Stimulated activated naive CD8-positive, alpha-beta T cell treated with anti-CD3 and anti-CD28 coated beads, Interleukin-15, Interleukin-2, amounts not matched to agents 100 ng/mL and 50 ng/mL, for 24 hours (primary cell): ENCODE measurements at regions not wholly inside any gene's neighbourhood (a gene's known extent, or its start where the extent isn't known, plus 50 kb on each side); places are given as distances from the start of the nearest gene placed in this dataset.

Source experiments
- H3K27ac Mint-ChIP-seq: one replicate; pipeline ENCODE4 v1.8.0; 2021; ENCODE audit warnings: mild to moderate bottlenecking, mixed read lengths
- H3K27me3 Mint-ChIP-seq: one replicate; pipeline ENCODE4 v1.8.0; 2021; ENCODE audit warnings: mixed read lengths
- H3K36me3 Mint-ChIP-seq: one replicate; pipeline ENCODE4 v1.8.0; 2021; ENCODE audit warnings: low read depth, mixed read lengths
- H3K4me1 Mint-ChIP-seq: one replicate; pipeline ENCODE4 v1.8.0; 2021; ENCODE audit warnings: low read depth, mixed read lengths
- H3K4me3 Mint-ChIP-seq: one replicate; pipeline ENCODE4 v1.8.0; 2021; ENCODE audit warnings: mild to moderate bottlenecking, mixed read lengths
- H3K9me3 Mint-ChIP-seq: one replicate; pipeline ENCODE4 v1.8.0; 2021; ENCODE audit warnings: mixed read lengths

DNA sequence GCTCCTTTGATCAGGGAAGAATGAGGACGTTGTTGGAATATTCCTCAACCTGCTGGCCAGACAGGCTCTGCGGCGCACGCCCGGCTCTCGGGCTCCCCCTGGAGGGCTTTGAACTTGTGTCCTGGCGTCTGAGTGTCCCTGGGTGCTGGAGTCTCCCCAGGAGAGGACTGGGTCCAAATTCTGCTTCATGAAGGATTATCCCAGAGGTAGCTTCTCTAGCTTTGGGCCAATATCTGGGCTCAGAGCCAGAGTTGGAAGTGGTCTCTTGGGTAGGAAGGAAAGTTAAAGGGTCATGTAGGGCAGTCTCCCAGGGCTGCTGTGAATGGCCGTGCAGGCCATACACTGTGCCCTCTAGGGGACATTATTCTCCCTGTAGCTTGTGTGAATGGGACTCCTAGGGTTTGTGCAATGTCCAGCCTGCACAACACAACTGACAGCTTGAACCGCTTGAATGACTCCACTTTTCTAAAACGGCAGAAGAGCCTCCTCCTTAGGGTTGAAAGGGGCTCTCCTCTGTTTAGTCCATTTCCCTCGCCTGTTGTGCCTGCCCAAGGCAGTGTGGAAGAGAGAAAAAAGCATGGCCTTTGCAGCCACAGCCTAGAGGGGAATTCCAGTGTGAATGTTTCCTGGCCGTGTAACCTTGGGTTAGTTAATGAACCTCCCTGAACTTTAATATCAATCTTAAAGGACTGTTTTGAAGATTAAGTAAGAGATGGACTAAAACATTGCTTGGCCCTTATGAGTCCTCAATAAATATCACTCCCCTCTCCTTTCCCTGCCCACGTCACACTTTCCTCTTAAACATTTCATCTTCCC, 111.2 kb upstream of the THY1 start:
- Mint-ChIP-seq H3K27me3 (peaks cover 3% of the 10 kb centered on the region), H3K27ac (no peak overlapping the region), H3K36me3 (no peaks in the 10 kb centered on the region)

DNA sequence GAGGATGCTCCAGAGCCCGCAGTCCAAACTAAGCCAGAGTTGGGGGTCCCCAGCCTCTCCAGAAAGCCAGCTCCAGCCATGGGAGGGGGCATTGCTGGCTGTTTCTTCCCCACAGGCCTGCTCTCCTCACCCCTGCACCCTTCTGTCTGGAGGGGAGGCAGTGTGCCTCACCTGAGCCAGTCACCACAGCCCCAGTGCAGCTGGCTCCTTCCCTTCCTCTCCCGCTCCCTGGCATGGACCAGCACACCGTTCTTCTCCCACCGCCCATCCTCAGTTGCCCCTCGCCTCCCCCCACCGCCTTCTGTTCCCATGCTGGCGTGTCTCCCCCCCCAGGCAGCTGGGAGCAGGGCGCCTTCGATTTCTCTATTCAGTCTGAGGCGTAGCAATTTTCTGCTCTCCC, 110.5 kb upstream of the THY1 start:
- H3K27me3 Mint-ChIP-seq = peaks cover 3% of the 10 kb centered on the region
- no peaks in the 10 kb centered on the region for H3K36me3 Mint-ChIP-seq
- no peak overlapping the region for H3K27ac Mint-ChIP-seq
- H3K9me3 Mint-ChIP-seq = no peaks in the 10 kb centered on the region
- H3K4me3 Mint-ChIP-seq = no peak overlapping the region
- H3K4me1 Mint-ChIP-seq = no peaks in the 10 kb centered on the region

More for the DNA sequence above, 111.2 kb upstream of the THY1 start:
- H3K4me3 Mint-ChIP-seq = no peak overlapping the region
- H3K4me1 Mint-ChIP-seq = no peaks in the 10 kb centered on the region
- H3K9me3 Mint-ChIP-seq = no peaks in the 10 kb centered on the region

DNA sequence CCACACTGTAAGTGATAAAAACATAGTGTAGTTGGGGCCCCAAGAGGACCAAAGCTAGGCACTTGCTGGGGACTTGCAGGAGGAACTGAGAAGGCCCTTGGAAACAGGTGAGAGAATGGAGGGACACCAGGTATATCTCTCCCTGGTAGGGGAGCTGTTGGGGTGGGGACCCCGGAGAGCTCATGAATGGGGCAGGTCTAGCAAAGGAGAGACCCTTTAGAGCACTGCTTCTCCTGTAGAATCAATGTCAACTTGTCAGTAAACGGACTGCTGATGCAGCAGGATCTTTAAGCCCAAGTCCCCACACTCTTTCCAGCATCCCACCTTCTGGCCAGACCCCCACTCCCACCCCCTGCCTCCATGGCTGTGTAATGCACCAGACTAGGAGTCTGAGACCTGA, 109.6 kb upstream of the THY1 start:
- Mint-ChIP-seq H3K4me3 (no peak overlapping the region), H3K9me3 (no peaks in the 10 kb centered on the region), H3K36me3 (no peaks in the 10 kb centered on the region), H3K4me1 (no peaks in the 10 kb centered on the region), H3K27me3 (peaks cover 3% of the 10 kb centered on the region), H3K27ac (no peak overlapping the region)

DNA sequence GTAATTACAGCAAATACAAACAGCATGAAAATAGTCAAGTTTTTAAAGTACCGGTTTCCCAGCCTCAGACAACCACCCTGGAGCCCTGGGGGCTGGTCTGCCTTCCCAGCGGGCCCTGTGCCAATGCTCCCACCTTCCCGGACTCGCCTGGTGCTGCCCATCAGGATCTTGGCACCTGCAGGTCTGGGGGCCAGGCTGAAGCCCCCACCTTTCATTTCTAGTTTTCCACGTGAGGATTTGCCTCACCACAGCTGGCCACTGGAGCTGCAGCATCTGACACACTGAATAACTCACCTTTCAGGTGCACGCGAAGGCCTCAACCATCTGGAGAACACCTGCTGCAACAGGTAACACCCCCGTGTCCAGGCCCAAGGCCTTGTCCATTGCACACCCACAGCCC, 108.7 kb upstream of the THY1 start:
- H3K9me3 Mint-ChIP-seq = no peaks in the 10 kb centered on the region
- H3K27me3 Mint-ChIP-seq = peaks cover 3% of the 10 kb centered on the region
- H3K4me1 Mint-ChIP-seq = no peaks in the 10 kb centered on the region
- no peak overlapping the region for H3K4me3 Mint-ChIP-seq
- no peaks in the 10 kb centered on the region for H3K36me3 Mint-ChIP-seq
- H3K27ac Mint-ChIP-seq = no peak overlapping the region

DNA sequence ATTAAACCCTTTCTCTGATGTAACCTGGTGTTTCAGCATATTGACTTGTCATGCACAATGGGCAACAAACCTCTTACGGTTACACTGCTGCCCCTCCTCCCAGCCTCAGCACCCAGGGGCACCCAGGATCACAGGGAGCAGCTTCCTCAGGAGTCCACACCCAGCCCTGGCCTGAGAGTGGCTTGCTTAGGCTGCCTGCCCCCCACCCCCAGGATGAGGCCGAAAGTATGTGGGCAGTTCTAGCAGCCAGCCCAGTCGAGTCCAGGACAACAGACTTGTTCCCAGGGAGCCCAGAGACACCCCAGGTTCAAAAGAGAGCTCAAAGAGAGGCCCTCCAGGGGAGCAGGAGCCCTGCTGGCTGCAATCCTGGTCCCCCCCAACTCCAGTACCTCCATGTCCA, 108.1 kb upstream of the THY1 start:
- no peaks in the 10 kb centered on the region for H3K4me1 Mint-ChIP-seq
- no peaks in the 10 kb centered on the region for H3K36me3 Mint-ChIP-seq
- H3K27ac Mint-ChIP-seq = no peak overlapping the region
- peaks cover 3% of the 10 kb centered on the region for H3K27me3 Mint-ChIP-seq
- no peaks in the 10 kb centered on the region for H3K9me3 Mint-ChIP-seq
- H3K4me3 Mint-ChIP-seq = no peak overlapping the region

DNA sequence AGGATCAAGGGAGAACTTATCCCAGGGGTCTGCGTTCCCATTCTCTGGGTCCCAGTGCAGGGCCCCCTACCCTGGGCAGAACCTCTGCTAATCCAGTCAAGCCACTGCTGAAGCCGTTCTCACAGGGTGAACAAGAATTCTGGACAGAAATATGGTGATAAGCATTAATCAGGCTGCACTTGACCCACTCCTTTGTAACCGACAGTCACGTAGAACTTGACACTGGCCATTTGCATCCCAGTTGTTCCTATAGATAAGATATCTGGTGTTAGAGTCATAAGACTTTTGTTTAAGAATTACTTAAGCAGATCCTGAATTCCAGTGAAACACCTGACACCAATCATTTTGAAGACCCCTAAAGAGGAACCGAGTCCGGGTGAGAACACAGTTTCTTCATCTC, 107.5 kb upstream of the THY1 start:
- Mint-ChIP-seq H3K27me3 (peaks cover 3% of the 10 kb centered on the region), H3K4me3 (no peak overlapping the region), H3K27ac (no peak overlapping the region), H3K36me3 (no peaks in the 10 kb centered on the region), H3K4me1 (no peaks in the 10 kb centered on the region), H3K9me3 (no peaks in the 10 kb centered on the region)

DNA sequence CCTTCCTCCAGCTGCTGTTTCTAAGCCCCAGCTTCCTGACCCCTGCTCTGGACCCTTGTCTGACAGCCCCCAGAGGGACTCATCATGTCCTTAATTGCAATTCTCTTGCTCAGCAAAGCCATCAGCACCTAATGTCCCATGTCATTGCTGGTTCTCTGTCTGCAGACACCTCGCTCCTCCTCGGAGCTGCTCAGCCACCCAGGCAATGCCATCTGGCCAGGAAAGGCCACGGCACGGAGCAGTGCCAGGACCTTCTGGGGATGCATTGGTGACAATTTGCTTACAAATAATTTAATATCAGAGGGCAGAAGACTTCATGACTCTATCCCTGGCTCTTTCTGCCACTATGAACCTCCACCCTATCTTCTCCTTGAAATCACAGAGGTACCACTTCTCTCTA, 107.0 kb upstream of the THY1 start:
- no peaks in the 10 kb centered on the region for H3K4me1 Mint-ChIP-seq
- H3K27me3 Mint-ChIP-seq = peaks cover 3% of the 10 kb centered on the region
- no peaks in the 10 kb centered on the region for H3K9me3 Mint-ChIP-seq
- no peak overlapping the region for H3K27ac Mint-ChIP-seq
- no peaks in the 10 kb centered on the region for H3K36me3 Mint-ChIP-seq
- no peak overlapping the region for H3K4me3 Mint-ChIP-seq

DNA sequence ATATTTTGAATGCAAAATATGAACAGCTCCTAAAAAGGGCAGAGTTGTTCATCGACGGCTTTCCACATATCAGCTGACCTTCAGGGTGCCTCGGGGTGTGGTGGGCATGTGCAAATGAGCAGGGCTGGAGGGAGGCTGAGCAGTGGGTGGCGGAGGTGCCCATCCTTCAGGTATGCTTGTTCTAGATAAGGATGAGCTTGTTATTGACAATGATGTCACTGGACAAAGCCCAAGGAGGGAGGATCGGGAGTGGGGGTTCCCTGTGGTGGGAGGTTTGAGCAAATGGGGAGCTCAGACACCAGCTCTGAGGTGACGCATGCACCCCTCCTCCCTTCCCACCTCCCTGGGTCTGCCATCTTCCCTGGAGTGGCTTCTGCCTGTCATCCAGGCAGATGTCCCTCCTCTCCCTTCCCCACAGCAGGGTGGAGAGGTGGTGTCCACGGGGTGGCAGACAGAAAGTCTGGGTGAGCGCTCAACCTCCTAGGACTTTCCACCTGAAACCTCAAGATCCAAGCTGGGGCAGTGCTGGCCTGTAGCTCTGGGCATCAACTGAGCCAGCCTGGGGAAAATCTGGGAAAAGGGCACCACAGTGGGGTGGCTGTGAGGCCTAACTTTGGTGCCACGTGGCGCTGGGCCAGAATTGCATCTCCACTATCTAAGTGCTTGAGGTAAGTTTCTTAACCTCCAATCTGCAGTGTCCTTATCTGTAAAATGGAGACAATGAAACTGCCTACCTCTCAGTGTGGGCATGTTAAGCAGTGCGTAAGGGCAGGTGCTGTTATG, 106.3 kb upstream of the THY1 start:
- Mint-ChIP-seq H3K9me3 (no peaks in the 10 kb centered on the region), H3K4me3 (no peak overlapping the region), H3K36me3 (no peaks in the 10 kb centered on the region), H3K4me1 (no peaks in the 10 kb centered on the region), H3K27ac (no peak overlapping the region), H3K27me3 (peaks cover 3% of the 10 kb centered on the region)

DNA sequence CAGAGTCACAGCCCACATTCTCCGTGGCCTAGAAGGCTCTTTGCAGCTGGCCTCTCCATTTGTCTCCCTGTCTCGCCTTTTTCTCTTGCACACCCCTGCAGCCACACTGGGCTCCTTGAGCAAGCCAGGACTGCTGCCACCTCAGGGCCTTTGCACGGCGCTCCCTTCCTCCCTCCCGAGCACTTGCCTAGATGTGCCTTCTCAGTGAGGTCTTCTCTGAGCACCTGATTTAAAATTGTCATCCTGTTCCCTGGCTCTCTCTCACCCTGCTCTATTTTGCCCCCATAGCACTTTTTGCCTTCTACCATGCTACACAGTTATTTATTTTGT, 102.9 kb upstream of the THY1 start:
- Mint-ChIP-seq H3K27me3 (no peaks in the 10 kb centered on the region), H3K9me3 (no peaks in the 10 kb centered on the region), H3K27ac (no peak overlapping the region), H3K4me1 (no peaks in the 10 kb centered on the region), H3K4me3 (no peak overlapping the region), H3K36me3 (no peaks in the 10 kb centered on the region)

DNA sequence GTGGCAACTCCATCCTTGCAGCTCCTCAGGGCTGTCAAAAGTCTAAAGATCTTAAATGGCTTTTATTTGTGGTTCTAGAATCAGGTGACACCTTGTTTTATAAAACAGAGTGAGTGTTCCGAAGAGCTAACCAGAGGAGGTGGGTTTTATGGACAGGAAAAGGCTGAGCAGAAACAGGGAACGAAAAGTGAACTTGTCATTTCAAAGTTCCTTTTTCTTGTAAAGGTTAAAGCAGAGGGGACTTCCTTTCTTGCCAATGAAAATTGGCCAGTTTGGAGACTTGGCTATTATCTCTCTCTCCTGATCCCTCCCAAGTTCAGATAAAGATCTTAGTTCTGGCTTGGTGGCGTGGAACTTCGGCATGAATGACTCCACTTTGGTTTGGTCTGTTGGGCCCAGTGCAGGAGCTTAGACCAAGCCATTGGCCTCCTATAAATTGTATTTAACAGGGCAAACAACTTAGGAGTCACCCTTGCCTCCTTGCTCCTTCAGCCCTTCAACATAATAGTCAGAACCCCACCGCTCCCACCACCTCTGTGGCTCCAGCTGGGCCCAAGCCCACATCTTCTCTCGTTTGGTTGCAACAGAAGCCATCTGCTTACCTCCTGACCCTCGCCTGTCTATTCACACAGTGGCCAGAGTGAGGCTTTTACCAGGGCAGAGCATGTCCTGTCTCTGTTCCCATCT, 102.4 kb upstream of the THY1 start:
- Mint-ChIP-seq H3K27me3 (no peaks in the 10 kb centered on the region), H3K27ac (no peak overlapping the region), H3K36me3 (no peaks in the 10 kb centered on the region), H3K4me3 (no peak overlapping the region), H3K4me1 (no peaks in the 10 kb centered on the region), H3K9me3 (no peaks in the 10 kb centered on the region)

DNA sequence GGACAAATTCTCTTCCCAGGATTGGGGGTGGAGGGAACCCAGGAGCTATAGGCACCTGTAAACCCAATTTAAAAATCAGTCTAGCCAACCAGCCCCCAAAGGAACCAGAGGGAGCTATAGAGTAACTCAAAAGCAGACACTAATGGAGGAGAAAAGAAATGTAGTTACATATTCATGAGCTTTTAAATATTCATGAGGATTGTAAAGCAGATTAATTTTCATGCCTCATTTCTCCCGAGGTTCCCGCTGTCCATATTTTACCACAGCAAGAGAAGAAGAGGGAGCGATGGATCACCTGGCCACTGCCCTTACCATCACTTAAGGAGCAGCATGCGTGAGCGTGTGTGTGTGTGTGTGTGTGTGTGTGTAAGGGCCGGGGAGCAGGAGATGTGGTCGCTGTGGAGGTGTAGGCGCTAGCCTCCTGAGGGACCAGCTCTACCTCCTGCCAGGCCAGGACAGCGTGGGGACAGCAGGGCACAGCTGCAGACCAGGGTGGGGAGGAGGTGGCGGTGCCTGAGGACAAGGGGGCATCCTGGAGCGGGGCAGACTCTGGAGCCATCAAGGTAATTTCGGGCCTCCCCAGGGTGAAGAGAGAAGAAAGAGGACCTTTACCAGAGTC, 100.7 kb upstream of the THY1 start:
- H3K9me3 Mint-ChIP-seq = no peaks in the 10 kb centered on the region
- no peaks in the 10 kb centered on the region for H3K27me3 Mint-ChIP-seq
- no peak overlapping the region for H3K4me3 Mint-ChIP-seq
- H3K4me1 Mint-ChIP-seq = no peaks in the 10 kb centered on the region
- H3K36me3 Mint-ChIP-seq = no peaks in the 10 kb centered on the region
- no peak overlapping the region for H3K27ac Mint-ChIP-seq

DNA sequence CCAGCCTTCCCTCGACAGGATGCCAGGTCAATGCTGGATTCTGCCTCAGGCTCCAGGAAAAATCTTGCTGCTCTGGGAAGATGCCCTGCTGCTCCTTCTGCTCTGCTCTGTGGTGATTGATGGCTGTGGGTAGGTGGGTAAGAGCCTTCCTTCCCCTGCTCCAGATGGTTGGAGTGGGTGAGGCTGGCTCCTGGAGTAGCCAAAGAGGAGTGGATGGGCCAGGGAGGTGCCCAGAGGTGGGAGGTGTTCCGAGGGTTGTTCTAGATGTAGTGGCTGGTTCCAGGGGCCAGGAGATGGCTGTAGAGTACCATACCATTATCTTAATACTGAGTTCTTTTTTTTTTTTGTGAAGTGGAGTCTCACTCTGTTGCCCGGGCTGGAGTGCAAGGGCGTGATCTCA, 99.6 kb upstream of the THY1 start:
- Mint-ChIP-seq H3K4me3 (no peak overlapping the region), H3K27me3 (peaks cover 5% of the 10 kb centered on the region), H3K27ac (no peak overlapping the region), H3K9me3 (no peaks in the 10 kb centered on the region), H3K36me3 (no peaks in the 10 kb centered on the region), H3K4me1 (no peaks in the 10 kb centered on the region)

DNA sequence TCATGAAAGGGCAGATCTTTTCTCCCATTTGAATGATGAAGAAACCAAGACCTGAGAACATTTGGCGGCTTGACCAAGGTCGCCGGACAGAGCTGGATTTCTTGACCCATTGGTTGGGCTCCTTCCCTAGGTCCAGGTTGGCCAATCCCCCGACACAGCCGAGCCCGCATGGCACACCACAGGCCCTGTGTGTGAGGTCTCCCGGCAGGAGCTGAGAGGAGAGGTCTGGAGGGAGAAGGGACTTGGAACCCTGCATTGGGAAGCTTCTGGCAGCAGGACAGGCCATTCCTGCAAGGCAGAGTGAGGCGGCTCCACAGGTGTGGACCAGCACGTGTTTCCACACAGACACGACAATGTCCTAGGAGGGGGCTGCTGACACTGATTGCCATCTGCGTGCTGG, 98.6 kb upstream of the THY1 start:
- Mint-ChIP-seq H3K36me3 (no peaks in the 10 kb centered on the region), H3K4me1 (no peaks in the 10 kb centered on the region), H3K27ac (no peak overlapping the region), H3K4me3 (no peak overlapping the region), H3K9me3 (no peaks in the 10 kb centered on the region), H3K27me3 (peaks cover 7% of the 10 kb centered on the region)

DNA sequence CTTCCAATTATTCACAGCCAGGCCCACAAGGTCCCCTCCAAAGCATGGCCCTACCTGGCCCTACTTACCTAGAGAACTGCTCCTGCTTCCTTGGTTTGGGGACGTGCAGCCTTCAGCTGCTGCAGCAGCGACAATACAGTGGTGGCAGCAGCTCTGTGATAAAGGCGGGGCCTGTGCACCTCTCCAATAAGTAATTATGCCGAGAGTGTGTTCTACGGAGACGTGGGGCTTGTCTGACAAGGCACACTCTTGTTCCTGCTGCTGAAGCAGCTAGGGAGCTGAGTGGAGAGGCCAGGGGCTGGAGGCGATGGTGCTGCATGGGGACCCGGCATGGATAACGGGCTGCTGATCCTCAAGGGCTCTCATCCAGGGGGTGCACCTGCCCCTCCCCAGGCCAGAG, 98.0 kb upstream of the THY1 start:
- H3K4me3 Mint-ChIP-seq = no peak overlapping the region
- no peaks in the 10 kb centered on the region for H3K4me1 Mint-ChIP-seq
- no peaks in the 10 kb centered on the region for H3K9me3 Mint-ChIP-seq
- H3K36me3 Mint-ChIP-seq = no peaks in the 10 kb centered on the region
- H3K27me3 Mint-ChIP-seq = peaks cover 11% of the 10 kb centered on the region
- H3K27ac Mint-ChIP-seq = no peak overlapping the region

DNA sequence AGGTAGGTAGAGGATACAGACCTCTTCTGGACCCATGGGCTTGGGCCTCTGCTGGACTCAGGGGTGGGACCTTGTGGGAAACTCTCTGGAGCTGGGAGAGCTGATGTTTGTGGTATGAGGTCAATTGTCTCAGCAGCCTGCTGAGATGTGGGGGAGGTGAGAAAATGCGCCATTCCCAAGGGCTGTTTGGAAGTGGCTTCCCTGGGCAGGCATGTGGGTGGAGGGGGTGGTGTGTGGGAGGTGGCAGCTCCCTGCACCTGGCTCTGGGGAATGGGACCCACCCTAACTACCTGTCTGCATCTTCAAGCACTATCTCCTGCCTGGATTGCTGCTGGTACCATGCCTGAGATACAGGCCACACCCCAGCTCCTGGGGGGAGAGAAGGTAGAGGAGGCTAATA, 97.4 kb upstream of the THY1 start:
- Mint-ChIP-seq H3K27ac (no peak overlapping the region), H3K36me3 (no peaks in the 10 kb centered on the region), H3K27me3 (peaks cover 11% of the 10 kb centered on the region), H3K4me1 (no peaks in the 10 kb centered on the region), H3K4me3 (no peak overlapping the region), H3K9me3 (no peaks in the 10 kb centered on the region)
